HG03520 (cell line): ENCODE measurements at regions not wholly inside any gene's neighbourhood (a gene's known extent, or its start where the extent isn't known, plus 50 kb on each side); places are given as distances from the start of the nearest gene placed in this dataset.
"Not testable (repeated sequence)": the region's sequence is repeated elsewhere in the genome, so short reads cannot be mapped to it uniquely, and the experiment has no call there.

Experiments used
- ATAC-seq: cut with Tn5 transposase; IDR thresholded peaks from one replicate; pipeline ENCODE4 v1.9.1; 2021; ENCODE audit warnings: mild to moderate bottlenecking, moderate library complexity; ENCODE audit not compliant: unreplicated experiment

GRCh38 chr4:181821039-181822004 is 421.9 kb upstream of the TENM3 start:
- no peak for ATAC-seq

- ATAC-seq = no peak
Observed at GRCh38 chr4:181822005-181822375, 421.2 kb upstream of the TENM3 start.

DNA sequence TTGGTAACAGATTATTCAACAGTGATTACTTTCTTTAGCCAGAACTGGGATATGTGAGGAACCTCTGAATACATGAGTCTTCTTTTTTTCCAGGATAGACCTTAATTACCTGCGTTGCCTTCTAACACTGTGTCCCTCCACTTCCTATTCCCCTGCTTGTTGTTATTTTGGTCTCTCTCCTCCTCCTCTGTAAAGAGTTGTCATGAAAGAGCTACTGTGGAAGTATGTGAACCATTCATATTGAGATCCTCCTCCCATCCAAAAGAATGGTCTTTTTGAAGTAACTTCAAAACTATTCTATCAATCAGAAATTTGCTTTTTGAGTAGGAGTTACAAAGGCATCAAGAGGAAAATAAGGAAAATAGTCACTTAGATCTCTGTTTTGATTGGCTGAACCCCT is 420.0 kb upstream of the TENM3 start:
- ATAC-seq = no peak

DNA sequence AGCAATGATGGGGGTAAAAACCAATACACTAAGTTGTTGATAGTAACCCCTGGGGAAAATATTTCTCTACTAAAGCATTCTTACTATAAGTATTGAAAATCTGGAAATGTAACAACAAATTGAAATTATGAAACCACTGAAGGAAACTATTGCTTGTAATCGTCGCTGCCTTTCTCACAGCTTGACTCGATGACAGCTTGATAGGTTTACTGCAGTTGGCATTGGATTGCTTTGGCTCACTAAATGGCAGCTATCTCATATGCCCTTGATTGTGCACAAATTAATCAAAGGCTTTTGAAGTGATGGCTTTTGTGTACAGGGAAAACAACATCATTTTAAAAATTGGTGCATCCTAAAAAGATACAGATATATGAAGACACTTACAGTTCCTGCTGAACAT is 419.6 kb upstream of the TENM3 start:
- ATAC-seq = no peak

DNA sequence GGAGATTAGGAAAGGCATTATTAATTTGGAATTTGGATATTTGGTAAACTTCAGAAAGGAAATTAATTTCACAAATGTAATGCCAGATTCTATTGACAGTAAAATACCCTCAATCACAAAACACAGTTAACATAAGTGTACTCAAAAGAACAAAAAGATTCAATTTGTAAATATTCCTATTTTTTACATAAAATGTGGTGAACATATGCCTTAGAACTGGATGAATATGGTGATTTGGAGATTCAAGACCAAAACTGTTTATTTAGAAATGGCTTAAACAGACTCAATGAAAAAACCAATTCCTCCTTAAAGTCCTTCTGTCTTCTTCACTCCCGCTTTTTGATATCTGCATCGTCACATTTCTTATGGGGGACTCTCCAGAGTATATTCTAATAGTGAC is 417.6 kb upstream of the TENM3 start:
- no peak for ATAC-seq

- no peak for ATAC-seq
Observed at GRCh38 chr4:181827246-181827645, 416.0 kb upstream of the TENM3 start.

- ATAC-seq = peak; percentile 68
Observed at GRCh38 chr4:181830404-181831035, 412.7 kb upstream of the TENM3 start.

DNA sequence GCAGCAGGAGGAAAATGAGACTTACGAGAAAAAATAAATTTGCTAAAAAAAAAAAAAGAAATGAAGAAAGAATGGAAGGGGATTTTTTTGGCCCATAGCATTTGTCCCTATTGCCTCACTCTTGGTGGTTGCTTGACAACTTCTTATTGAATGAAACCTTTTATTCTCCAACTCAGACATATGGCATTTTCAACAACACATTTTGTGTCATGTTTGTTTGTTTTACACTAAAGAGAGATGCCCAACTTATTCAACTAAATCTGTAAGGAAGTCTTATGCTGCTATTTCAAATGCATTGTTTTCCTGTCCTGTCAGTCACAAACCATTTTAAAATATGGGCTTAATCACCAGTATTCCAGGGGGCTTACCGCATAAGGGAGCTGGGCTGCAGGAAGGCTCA is 409.1 kb upstream of the TENM3 start:
- no peak for ATAC-seq

GRCh38 chr4:181835348-181835747 is 407.9 kb upstream of the TENM3 start:
- ATAC-seq = no peak

DNA sequence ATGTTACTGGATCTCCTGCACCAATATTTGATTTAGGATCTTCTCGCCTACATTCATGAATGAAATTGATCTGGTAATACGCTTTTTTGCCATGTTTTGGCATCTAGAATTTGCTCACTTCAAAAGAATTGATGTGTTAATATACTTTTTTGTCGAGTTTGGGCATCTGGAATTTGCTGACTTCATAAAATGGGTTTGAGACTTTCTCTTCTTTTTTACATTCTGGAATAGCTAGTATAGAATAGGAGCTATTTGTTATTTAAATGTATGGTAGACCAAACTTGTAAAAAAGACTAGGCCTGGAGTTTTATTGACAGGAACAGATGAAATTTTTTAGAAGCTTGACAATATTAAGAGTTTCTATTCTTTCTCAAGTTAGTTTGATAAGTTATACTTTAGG is 404.9 kb upstream of the TENM3 start:
- no peak for ATAC-seq

GRCh38 chr4:181843797-181844196 is 399.4 kb upstream of the TENM3 start:
- ATAC-seq = not testable (repeated sequence)

DNA sequence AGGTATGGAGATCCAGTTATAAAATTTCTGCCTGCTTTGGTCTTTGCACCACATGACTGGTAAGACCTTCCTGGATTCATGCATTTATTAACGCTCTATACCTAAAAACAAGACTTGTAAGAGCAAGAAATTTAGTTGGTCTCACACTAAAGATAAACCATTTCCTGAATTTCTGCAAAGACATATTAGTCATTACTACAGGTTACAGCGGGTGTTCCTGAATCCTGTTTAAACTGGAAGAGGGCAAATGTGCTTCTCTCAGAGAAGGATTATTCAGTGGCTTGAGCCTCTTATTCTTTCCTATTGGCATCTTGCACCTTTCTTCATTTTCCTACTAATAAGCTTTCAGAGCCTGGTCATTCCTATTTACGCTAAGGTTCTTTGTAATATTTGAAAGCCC is 397.6 kb upstream of the TENM3 start:
- ATAC-seq = no peak

DNA sequence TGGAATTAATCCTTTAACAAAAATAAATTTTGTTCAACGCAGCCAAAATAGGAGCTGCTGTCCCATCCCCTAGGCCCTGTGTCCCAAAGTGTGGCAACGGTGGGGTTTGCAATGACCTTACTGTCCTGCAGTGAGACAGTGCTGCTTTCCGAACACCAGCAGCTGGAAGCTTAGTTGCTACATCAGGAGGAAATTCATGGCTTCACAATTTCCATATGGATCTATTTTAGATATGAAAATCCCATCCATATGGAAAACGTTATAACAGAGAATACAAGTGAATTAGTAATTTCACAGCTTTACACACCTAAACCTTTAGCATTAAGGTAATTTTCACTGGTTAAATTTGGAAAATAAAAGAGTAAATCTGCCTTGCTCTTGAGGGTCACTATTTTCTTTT is 396.3 kb upstream of the TENM3 start:
- ATAC-seq = no peak

DNA sequence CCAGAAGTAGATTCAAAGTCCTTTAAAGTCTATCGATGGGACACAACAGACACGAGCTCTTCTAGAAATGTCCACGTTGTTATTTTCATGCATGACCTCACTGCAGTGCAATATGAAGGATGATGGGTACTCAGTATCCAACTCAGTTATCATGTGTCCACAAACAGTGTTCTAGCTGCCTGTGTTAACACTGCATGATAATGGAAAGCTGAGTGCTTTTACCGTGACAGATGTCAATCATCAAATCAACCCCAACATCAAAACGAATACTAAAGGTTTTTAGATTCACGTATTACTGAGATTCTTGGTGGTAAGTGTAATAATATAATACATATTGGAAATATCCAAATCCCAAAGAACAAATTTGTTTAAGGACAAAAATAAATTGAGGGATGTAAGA is 394.8 kb upstream of the TENM3 start:
- ATAC-seq = no peak

DNA sequence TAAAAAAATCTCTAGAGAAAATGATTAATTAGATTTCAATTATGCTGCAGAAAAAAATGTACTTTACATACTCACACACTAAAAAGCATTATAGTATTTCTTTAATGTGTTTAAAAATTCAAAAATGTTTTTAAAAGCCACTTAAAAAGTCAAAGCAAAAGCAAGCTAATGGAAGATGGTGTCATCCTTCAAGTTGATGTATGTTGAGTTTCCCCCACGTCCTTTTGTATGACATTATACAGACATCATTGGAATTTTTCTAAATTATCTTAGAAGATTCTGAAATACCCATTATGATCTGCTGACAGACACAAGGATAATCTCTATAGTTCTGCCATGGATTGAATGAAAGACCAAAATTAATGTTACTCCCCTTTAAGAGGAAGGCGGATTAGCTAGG is 393.7 kb upstream of the TENM3 start:
- no peak for ATAC-seq

DNA sequence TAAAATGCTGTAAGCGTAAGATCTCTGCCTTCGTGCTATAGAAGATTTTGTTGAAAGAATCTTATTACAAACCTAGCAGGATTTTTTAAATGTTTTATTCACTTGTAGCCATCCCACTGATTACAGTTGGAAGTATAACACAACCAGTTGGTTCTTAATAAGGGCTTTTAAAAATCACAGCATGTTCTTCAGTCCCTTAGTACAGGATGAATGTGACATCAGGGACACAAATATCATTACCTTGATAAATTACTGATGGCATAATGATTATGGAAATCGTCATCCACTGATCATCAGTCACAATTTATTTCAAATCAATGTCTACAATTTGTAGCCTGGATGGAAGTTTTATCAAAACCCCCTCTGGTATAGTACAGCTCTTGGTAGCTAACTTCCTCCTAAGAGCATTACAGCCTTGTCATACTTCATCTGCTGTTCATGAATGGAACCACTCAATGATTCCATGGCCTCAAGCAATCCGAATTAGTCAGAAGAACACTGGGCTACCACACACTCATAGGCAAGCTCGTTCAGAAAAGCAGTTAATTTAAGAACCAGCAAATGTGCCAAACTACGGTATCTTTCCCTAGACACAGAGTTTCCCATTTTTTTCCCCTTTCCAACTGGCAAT is 389.2 kb upstream of the TENM3 start:
- ATAC-seq = no peak

DNA sequence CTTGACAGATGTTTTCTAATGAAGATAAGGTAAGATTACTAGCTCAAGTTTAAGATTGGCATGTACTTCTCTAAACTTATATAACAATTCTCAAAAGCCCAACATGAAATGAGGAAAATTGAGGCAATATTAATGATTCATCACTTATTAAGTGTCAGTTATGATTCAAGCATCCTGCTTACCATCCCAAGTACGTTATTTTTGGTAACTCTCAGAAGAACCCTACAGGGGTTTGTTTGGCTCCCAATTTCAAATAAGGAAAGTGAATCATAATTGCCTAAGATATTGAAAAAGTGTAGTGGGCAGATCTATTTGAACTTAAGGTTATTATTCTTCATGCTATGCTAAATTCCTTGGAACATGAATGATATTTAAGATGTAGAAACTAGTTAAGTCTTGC is 387.9 kb upstream of the TENM3 start:
- no peak for ATAC-seq

DNA sequence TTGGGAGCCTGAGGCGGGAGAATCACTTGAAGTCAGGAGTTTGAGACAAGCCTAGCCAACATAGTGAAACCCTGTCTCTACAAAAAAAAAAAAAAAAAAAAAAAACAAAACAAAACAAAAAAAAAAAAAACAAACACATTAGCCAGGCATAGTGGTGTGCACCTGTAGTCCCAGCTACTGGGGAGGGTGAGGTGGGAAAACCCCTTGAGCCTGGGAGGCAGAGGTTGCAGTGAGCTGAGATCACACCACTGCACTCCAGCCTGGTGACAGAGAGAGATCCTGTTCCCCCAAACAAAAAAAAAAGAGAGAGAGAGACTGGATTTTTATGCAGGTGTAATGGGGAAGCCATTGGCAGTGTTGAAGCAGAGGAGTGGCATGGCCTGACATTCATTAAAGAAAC is 385.7 kb upstream of the TENM3 start:
- not testable (repeated sequence) for ATAC-seq

GRCh38 chr4:181858741-181859140 is 384.5 kb upstream of the TENM3 start:
- no peak for ATAC-seq

DNA sequence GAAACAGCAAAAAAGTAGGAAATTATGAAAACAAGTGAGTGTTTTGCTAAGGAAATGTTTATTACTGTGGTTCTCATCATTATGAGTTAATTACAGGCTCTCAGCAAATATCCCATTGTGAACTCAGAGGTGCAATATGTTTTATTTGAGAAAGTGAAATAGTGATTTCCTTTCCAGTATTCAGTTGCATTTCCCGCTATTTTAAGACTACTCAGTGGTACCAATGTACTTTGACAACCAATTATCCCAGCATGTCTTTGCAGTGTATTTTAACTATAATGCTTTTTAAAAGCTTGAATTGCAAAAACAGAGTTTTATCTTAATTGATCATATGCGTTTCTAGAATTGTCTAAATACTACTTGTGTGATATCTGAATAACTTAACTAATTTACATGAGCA is 383.8 kb upstream of the TENM3 start:
- no peak for ATAC-seq

GRCh38 chr4:181860157-181860556 is 383.0 kb upstream of the TENM3 start:
- no peak for ATAC-seq

DNA sequence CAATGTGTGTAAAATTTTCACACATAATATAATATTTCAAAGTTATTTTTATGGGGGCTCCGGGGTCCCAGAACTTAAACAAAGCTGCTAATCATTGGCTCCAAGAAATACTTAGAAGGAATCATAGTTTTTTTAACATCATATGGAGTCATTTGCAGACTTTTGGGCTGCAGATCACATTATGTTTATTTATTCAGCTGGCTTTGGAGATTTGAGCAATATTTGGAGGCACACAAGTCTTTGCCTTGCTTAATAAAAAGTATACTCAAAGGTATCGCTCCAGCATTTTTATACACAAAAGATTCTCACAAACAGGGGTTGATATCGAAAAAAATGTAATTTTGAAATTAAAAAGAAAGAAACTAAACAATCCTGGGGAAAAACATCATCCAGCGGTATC is 382.5 kb upstream of the TENM3 start:
- no peak for ATAC-seq
